HL-60 (cell line): ENCODE measurements at regions not wholly inside any gene's neighbourhood (a gene's known extent, or its start where the extent isn't known, plus 50 kb on each side); places are given as distances from the start of the nearest gene placed in this dataset.

Experiments used
- DNase-seq, 2 experiments: peaks; one replicate each; pipeline ENCODE4 v3.0.0-alpha.2; 2010 to 2020; ENCODE audit warnings: low read depth in 1 of 2, low spot score in 1 of 2
- H3K27ac ChIP-seq: fragments of 250-450 bp; sonication (Bioruptor Pico); replicated peaks from 2 replicates; pipeline ENCODE4 v1.5.1; 2020; ENCODE audit warnings: mild to moderate bottlenecking, moderate library complexity
- H3K27me3 ChIP-seq: fragments of 250-450 bp; sonication (Bioruptor Pico); 2 replicates; pipeline ENCODE4 v1.5.1; 2021; ENCODE audit warnings: mild to moderate bottlenecking, moderate library complexity; ENCODE audit not compliant: insufficient read depth, poor library complexity, severe bottlenecking
- H3K4me3 ChIP-seq: replicated peaks from 2 replicates; pipeline ENCODE4 v1.5.1; 2011; ENCODE audit warnings: mild to moderate bottlenecking, control low read depth, low read length; ENCODE audit not compliant: insufficient read depth
- GABPA ChIP-seq: IDR thresholded peaks from 2 replicates; pipeline ENCODE4 v1.6.1; 2012; ENCODE audit warnings: low read depth
- POLR2AphosphoS5 ChIP-seq: IDR thresholded peaks from 2 replicates; pipeline ENCODE4 v1.6.1; 2012; ENCODE audit warnings: low read depth
- SPI1 ChIP-seq: IDR thresholded peaks from 2 replicates; pipeline ENCODE4 v1.6.1; 2012; ENCODE audit warnings: low read depth, mild to moderate bottlenecking, borderline replicate concordance
- TF ChIP-seq, protein P1 (sequence below): IDR thresholded peaks from one replicate; pipeline ENCODE4 v1.5.1; 2011; ENCODE audit warnings: low read length, control low read depth, inconsistent platforms; ENCODE audit not compliant: insufficient read depth
- TF ChIP-seq, protein P2 (sequence below): IDR thresholded peaks from 2 replicates; pipeline ENCODE4 v1.6.1; 2012; ENCODE audit warnings: low read depth; ENCODE audit not compliant: insufficient replicate concordance

DNA sequence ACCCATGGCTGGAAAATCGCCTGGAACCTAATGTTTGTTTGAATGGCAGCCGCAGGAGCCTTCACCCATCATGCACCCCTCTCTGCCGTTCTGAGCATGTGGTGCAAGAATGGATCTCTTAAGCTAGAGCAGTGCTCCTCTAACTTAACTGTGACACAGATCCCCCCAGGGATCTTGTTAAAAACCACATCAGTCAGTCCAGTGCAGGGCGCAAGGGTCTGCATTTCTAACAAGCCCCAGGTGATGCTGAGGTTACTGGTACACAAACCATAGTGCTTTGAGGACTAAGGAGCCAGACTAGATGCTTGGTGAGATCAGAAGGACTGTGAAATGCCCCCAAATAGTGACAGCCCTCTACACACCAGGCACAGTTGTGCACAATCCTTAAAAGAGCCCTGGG, 87.1 kb upstream of the KCTD1 start:
- Histone ChIP-seq H3K27me3 (peaks cover 45% of the 10 kb centered on the region), H3K4me3 (no peak overlapping the region), H3K27ac (no peak overlapping the region)
- no peak for DNase-seq
- TF ChIP-seq GABPA (no peak), SPI1 (no peak), POLR2AphosphoS5 (no peak)
- TF ChIP-seq, protein P1, sequence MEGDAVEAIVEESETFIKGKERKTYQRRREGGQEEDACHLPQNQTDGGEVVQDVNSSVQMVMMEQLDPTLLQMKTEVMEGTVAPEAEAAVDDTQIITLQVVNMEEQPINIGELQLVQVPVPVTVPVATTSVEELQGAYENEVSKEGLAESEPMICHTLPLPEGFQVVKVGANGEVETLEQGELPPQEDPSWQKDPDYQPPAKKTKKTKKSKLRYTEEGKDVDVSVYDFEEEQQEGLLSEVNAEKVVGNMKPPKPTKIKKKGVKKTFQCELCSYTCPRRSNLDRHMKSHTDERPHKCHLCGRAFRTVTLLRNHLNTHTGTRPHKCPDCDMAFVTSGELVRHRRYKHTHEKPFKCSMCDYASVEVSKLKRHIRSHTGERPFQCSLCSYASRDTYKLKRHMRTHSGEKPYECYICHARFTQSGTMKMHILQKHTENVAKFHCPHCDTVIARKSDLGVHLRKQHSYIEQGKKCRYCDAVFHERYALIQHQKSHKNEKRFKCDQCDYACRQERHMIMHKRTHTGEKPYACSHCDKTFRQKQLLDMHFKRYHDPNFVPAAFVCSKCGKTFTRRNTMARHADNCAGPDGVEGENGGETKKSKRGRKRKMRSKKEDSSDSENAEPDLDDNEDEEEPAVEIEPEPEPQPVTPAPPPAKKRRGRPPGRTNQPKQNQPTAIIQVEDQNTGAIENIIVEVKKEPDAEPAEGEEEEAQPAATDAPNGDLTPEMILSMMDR = no peak
- TF ChIP-seq, protein P2, sequence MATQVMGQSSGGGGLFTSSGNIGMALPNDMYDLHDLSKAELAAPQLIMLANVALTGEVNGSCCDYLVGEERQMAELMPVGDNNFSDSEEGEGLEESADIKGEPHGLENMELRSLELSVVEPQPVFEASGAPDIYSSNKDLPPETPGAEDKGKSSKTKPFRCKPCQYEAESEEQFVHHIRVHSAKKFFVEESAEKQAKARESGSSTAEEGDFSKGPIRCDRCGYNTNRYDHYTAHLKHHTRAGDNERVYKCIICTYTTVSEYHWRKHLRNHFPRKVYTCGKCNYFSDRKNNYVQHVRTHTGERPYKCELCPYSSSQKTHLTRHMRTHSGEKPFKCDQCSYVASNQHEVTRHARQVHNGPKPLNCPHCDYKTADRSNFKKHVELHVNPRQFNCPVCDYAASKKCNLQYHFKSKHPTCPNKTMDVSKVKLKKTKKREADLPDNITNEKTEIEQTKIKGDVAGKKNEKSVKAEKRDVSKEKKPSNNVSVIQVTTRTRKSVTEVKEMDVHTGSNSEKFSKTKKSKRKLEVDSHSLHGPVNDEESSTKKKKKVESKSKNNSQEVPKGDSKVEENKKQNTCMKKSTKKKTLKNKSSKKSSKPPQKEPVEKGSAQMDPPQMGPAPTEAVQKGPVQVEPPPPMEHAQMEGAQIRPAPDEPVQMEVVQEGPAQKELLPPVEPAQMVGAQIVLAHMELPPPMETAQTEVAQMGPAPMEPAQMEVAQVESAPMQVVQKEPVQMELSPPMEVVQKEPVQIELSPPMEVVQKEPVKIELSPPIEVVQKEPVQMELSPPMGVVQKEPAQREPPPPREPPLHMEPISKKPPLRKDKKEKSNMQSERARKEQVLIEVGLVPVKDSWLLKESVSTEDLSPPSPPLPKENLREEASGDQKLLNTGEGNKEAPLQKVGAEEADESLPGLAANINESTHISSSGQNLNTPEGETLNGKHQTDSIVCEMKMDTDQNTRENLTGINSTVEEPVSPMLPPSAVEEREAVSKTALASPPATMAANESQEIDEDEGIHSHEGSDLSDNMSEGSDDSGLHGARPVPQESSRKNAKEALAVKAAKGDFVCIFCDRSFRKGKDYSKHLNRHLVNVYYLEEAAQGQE = no peak

GRCh38 chr18:26634631-26635030, 86.3 kb upstream of the KCTD1 start:
- Histone ChIP-seq H3K27me3 (peaks cover 39% of the 10 kb centered on the region), H3K4me3 (no peak overlapping the region), H3K27ac (no peak overlapping the region)
- TF ChIP-seq GABPA = no peak
- TF ChIP-seq, protein P1 = no peak
- TF ChIP-seq, protein P2 = no peak
- TF ChIP-seq SPI1 = peak; percentile 76
- no peak for TF ChIP-seq POLR2AphosphoS5
- peak in 1 of 2 experiments; percentile 61 for DNase-seq

DNA sequence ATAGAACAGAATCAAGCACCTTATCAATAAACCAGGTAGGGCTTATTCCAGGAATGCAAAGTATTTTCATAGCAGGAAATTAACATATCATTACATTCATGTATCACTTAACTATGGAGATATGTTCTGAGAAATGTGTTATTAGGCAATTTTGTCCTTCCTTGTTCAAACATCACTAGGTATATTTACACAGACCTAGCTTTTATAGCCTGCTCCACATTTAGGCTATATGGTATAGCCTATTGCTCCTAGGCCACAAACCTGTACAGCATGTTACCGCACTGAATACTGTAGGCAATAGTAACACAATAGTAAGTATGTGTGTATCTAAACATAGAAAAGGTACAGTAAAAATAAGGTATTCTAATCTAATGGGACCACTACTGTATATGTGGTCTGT, 82.8 kb upstream of the KCTD1 start:
- no peak for DNase-seq
- H3K27me3 ChIP-seq = peaks cover 14% of the 10 kb centered on the region
- TF ChIP-seq, protein P2 = no peak
- no peak for TF ChIP-seq GABPA
- no peak for TF ChIP-seq POLR2AphosphoS5
- no peak for TF ChIP-seq SPI1
- TF ChIP-seq, protein P1 = no peak
- no peak overlapping the region for H3K4me3 ChIP-seq
- H3K27ac ChIP-seq = no peak overlapping the region
